Mesenchymal stem cell (in vitro differentiated cells and primary cell): ENCODE measurements at regions not wholly inside any gene's neighbourhood (a gene's known extent, or its start where the extent isn't known, plus 50 kb on each side); places are given as distances from the start of the nearest gene placed in this dataset.

Experiments used
- DNase-seq: peaks from one replicate; pipeline ENCODE4 v3.0.0-alpha.2; 2013
- H2AFZ ChIP-seq: one replicate; pipeline ENCODE4 v1.6.1; 2013; ENCODE audit warnings: low read depth, mild to moderate bottlenecking, control low read depth, inconsistent platforms, low read length, moderate library complexity
- H2AK5ac ChIP-seq: 2 replicates; pipeline ENCODE4 v1.6.1; 2013; ENCODE audit warnings: low read length, moderate library complexity, mild to moderate bottlenecking, inconsistent platforms; ENCODE audit not compliant: severe bottlenecking
- H2BK120ac ChIP-seq: one replicate; pipeline ENCODE4 v1.6.1; 2013; ENCODE audit warnings: low read depth, mild to moderate bottlenecking, inconsistent platforms, low read length, moderate library complexity
- H2BK12ac ChIP-seq, 2 experiments: one replicate each; pipeline ENCODE4 v1.6.1; 2013; ENCODE audit warnings: inconsistent platforms in 2 of 2, low read length in 2 of 2, mild to moderate bottlenecking in 2 of 2, moderate library complexity in 2 of 2, control low read depth in 1 of 2
- H2BK15ac ChIP-seq: one replicate; pipeline ENCODE4 v1.6.1; 2013; ENCODE audit warnings: mild to moderate bottlenecking, low read depth, inconsistent platforms; ENCODE audit not compliant: poor library complexity, severe bottlenecking
- H2BK5ac ChIP-seq: 2 replicates; pipeline ENCODE4 v1.6.1; 2013; ENCODE audit warnings: low read depth, mild to moderate bottlenecking, low read length, control low read depth, inconsistent platforms; ENCODE audit not compliant: poor library complexity, severe bottlenecking
- H3K14ac ChIP-seq, 2 experiments: one replicate each; pipeline ENCODE4 v1.6.1; 2013; ENCODE audit warnings: inconsistent platforms in 2 of 2, low read length in 2 of 2, control low read depth in 1 of 2, mild to moderate bottlenecking in 1 of 2, moderate library complexity in 1 of 2
- H3K18ac ChIP-seq, 2 experiments: one replicate each; pipeline ENCODE4 v1.6.1; 2013; ENCODE audit warnings: inconsistent platforms in 2 of 2, low read length in 2 of 2, control low read depth in 1 of 2, low read depth in 1 of 2, mild to moderate bottlenecking in 1 of 2
- H3K23ac ChIP-seq, 2 experiments: one replicate each; pipeline ENCODE4 v1.6.1; 2013; ENCODE audit warnings: inconsistent platforms in 2 of 2, low read length in 2 of 2, mild to moderate bottlenecking in 2 of 2, moderate library complexity in 2 of 2, control low read depth in 1 of 2
- H3K27ac ChIP-seq: 2 replicates; pipeline ENCODE4 v1.5.1; 2013; ENCODE audit warnings: mild to moderate bottlenecking, moderate library complexity, low read length, control low read depth, inconsistent platforms; ENCODE audit not compliant: poor library complexity, severe bottlenecking
- H3K27me3 ChIP-seq, 2 experiments: 2 replicates each; pipeline versions ENCODE4 v1.6.1 to v1.7.0; 2013; ENCODE audit warnings: low read length in 2 of 2, mild to moderate bottlenecking in 2 of 2, moderate library complexity in 2 of 2, control low read depth in 1 of 2, inconsistent platforms in 1 of 2; ENCODE audit not compliant: control insufficient read depth in 1 of 2, insufficient read depth in 1 of 2
- H3K36me3 ChIP-seq, 2 experiments: 2 replicates each; pipeline versions ENCODE4 v1.6.1 to v1.7.0; 2013; ENCODE audit warnings: low read length in 2 of 2, control low read depth in 1 of 2, inconsistent platforms in 1 of 2, low read depth in 1 of 2, mild to moderate bottlenecking in 1 of 2; ENCODE audit not compliant: insufficient read depth in 2 of 2, control insufficient read depth in 1 of 2
- H3K4ac ChIP-seq, 2 experiments: one replicate each; pipeline ENCODE4 v1.6.1; 2013; ENCODE audit warnings: inconsistent platforms in 2 of 2, low read length in 2 of 2, mild to moderate bottlenecking in 2 of 2, moderate library complexity in 2 of 2, control low read depth in 1 of 2, low read depth in 1 of 2
- H3K4me1 ChIP-seq: 2 replicates; pipeline ENCODE4 v1.6.1; 2013; ENCODE audit warnings: low read depth, low read length, control low read depth; ENCODE audit not compliant: control insufficient read depth, insufficient read depth
- H3K4me2 ChIP-seq: 2 replicates; pipeline ENCODE4 v1.6.1; 2013; ENCODE audit warnings: low read length, mild to moderate bottlenecking, inconsistent platforms; ENCODE audit not compliant: poor library complexity, severe bottlenecking
- H3K4me3 ChIP-seq, 2 experiments: 2 replicates each; pipeline versions ENCODE4 v1.5.1 to v1.7.0; 2013; ENCODE audit warnings: low read length in 2 of 2, mild to moderate bottlenecking in 2 of 2, control low read depth in 1 of 2, low read depth in 1 of 2; ENCODE audit not compliant: insufficient read depth in 1 of 2
- H3K79me1 ChIP-seq: replicated peaks from 2 replicates; pipeline ENCODE4 v1.6.1; 2013; ENCODE audit warnings: mild to moderate bottlenecking, control low read depth, low read length, inconsistent platforms; ENCODE audit not compliant: poor library complexity, severe bottlenecking
- H3K9ac ChIP-seq: 2 replicates; pipeline ENCODE4 v1.7.0; 2013; ENCODE audit warnings: mild to moderate bottlenecking, low read length, moderate library complexity
- H3K9me3 ChIP-seq: 2 replicates; pipeline ENCODE4 v1.7.0; 2013; ENCODE audit warnings: mild to moderate bottlenecking, low read length; ENCODE audit not compliant: control insufficient read depth
- H4K8ac ChIP-seq: one replicate; pipeline ENCODE4 v1.6.1; 2013; ENCODE audit warnings: inconsistent platforms, mild to moderate bottlenecking, low read length, moderate library complexity
- H4K91ac ChIP-seq: one replicate; pipeline ENCODE4 v1.6.1; 2013; ENCODE audit warnings: mild to moderate bottlenecking, low read length, inconsistent platforms
- WGBS: methylation state at CpG from one replicate; pipeline ENCODE4 v1.1.7; 2013; ENCODE audit warnings: mixed read lengths; 5-methylcytosine and 5-hydroxymethylcytosine counted together

- Histone ChIP-seq H3K27me3 (peaks cover 0 to 4% of the 10 kb centered on the region in 2 experiments), H3K18ac (no peak overlapping the region), H2BK15ac (no peak overlapping the region), H3K4me3 (no peak overlapping the region), H2BK12ac (no peak overlapping the region), H2AK5ac (no peak overlapping the region), H3K27ac (no peak overlapping the region), H3K4me1 (no peaks in the 10 kb centered on the region), H2BK5ac (no peak overlapping the region), H3K14ac (no peak overlapping the region), H3K4me2 (no peak overlapping the region), H3K23ac (no peak overlapping the region), H2BK120ac (no peak overlapping the region), H3K36me3 (no peaks in the 10 kb centered on the region), H4K91ac (no peak overlapping the region), H3K79me1 (no peaks in the 10 kb centered on the region), H4K8ac (no peak overlapping the region), H3K4ac (no peak overlapping the region), H2AFZ (no peak overlapping the region), H3K9me3 (no peaks in the 10 kb centered on the region), H3K9ac (no peak overlapping the region)
- no peak for DNase-seq
- 18% methylated on average over 5 of the region's 5 CpGs for WGBS
Measured at GRCh38 chr19:29415507-29415906, 110.3 kb upstream of the VSTM2B start.

GRCh38 chr19:29417048-29417447 lies 108.7 kb upstream of the VSTM2B start:
- WGBS: 76% methylated on average over 3 of the region's 4 CpGs
- DNase-seq: no peak
- Histone ChIP-seq H3K4me2 (no peak overlapping the region), H2BK5ac (no peak overlapping the region), H2AFZ (no peak overlapping the region), H3K4me3 (no peak overlapping the region), H3K4ac (no peak overlapping the region), H3K27me3 (no peaks in the 10 kb centered on the region), H3K9me3 (no peaks in the 10 kb centered on the region), H2BK15ac (no peak overlapping the region), H4K91ac (no peak overlapping the region), H2BK120ac (no peak overlapping the region), H3K4me1 (no peaks in the 10 kb centered on the region), H3K36me3 (no peaks in the 10 kb centered on the region), H3K79me1 (no peaks in the 10 kb centered on the region), H2AK5ac (no peak overlapping the region), H4K8ac (no peak overlapping the region), H3K27ac (no peak overlapping the region), H3K18ac (no peak overlapping the region), H2BK12ac (no peak overlapping the region), H3K14ac (no peak overlapping the region), H3K9ac (no peak overlapping the region), H3K23ac (no peak overlapping the region)

GRCh38 chr19:29418201-29418600 lies 107.6 kb upstream of the VSTM2B start:
- Histone ChIP-seq H3K79me1 (no peaks in the 10 kb centered on the region), H3K36me3 (no peaks in the 10 kb centered on the region), H4K8ac (no peak overlapping the region), H3K4ac (no peak overlapping the region), H3K27ac (no peak overlapping the region), H2BK120ac (no peak overlapping the region), H2BK5ac (no peak overlapping the region), H3K14ac (no peak overlapping the region), H3K4me3 (no peak overlapping the region), H4K91ac (no peak overlapping the region), H3K27me3 (no peaks in the 10 kb centered on the region), H2BK15ac (no peak overlapping the region), H2BK12ac (no peak overlapping the region), H3K4me1 (no peaks in the 10 kb centered on the region), H3K9me3 (no peaks in the 10 kb centered on the region), H2AFZ (no peak overlapping the region), H3K4me2 (no peak overlapping the region), H3K18ac (no peak overlapping the region), H2AK5ac (no peak overlapping the region), H3K23ac (no peak overlapping the region), H3K9ac (no peak overlapping the region)
- 69% methylated on average over 13 of the region's 13 CpGs for WGBS
- no peak for DNase-seq

DNA sequence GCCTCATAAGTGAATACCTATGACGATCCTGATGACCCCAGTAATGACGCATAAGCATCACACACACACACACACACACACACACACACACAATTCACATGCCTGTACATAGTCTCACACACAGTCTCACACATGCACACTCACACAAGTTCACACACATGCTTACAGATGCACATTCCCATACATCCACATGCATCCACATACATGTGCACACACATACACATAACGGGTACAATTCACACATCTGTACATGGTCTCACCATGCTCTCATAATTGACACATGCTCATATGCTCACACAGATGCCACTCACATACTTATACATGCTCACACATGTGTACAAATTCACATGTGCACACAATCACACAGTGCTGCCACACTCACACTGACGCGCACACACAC lies 105.7 kb upstream of the VSTM2B start:
- Histone ChIP-seq H3K27me3 (no peaks in the 10 kb centered on the region), H3K4me3 (no peak overlapping the region), H3K36me3 (no peaks in the 10 kb centered on the region), H3K9ac (no peak overlapping the region), H2AFZ (no peak overlapping the region), H3K14ac (no peak overlapping the region), H2BK15ac (no peak overlapping the region), H2BK12ac (no peak overlapping the region), H2BK5ac (no peak overlapping the region), H2BK120ac (no peak overlapping the region), H3K9me3 (no peaks in the 10 kb centered on the region), H3K18ac (no peak overlapping the region), H3K4ac (no peak overlapping the region), H3K4me2 (no peak overlapping the region), H2AK5ac (no peak overlapping the region), H3K4me1 (no peaks in the 10 kb centered on the region), H3K23ac (no peak overlapping the region), H4K8ac (no peak overlapping the region), H3K27ac (no peak overlapping the region), H4K91ac (no peak overlapping the region), H3K79me1 (no peaks in the 10 kb centered on the region)
- no peak for DNase-seq
- WGBS: 88% methylated on average over 5 of the region's 5 CpGs
